ENCODE measurements at regions not wholly inside any gene's neighbourhood (a gene's known extent, or its start where the extent isn't known, plus 50 kb on each side); places are given as distances from the start of the nearest gene placed in this dataset.

GRCh38 chr5:17157916-17158529 lies 59.4 kb upstream of the BASP1 start:
- TF ChIP-seq, protein P1, sequence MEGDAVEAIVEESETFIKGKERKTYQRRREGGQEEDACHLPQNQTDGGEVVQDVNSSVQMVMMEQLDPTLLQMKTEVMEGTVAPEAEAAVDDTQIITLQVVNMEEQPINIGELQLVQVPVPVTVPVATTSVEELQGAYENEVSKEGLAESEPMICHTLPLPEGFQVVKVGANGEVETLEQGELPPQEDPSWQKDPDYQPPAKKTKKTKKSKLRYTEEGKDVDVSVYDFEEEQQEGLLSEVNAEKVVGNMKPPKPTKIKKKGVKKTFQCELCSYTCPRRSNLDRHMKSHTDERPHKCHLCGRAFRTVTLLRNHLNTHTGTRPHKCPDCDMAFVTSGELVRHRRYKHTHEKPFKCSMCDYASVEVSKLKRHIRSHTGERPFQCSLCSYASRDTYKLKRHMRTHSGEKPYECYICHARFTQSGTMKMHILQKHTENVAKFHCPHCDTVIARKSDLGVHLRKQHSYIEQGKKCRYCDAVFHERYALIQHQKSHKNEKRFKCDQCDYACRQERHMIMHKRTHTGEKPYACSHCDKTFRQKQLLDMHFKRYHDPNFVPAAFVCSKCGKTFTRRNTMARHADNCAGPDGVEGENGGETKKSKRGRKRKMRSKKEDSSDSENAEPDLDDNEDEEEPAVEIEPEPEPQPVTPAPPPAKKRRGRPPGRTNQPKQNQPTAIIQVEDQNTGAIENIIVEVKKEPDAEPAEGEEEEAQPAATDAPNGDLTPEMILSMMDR (IDR thresholded peaks at IDR 0.05), result no peak
- no peak for TF ChIP-seq ZFX (IDR thresholded peaks at IDR 0.05; ENCODE audit: borderline replicate concordance)

Measured in 22Rv1 (cell line).